CD4-positive, alpha-beta T cell (primary cell): ENCODE measurements at regions not wholly inside any gene's neighbourhood (a gene's known extent, or its start where the extent isn't known, plus 50 kb on each side); places are given as distances from the start of the nearest gene placed in this dataset.

Experiments used
- ATAC-seq: fragments of 200-7000 bp; cut with Tn5 transposase; one replicate; pipeline ENCODE4 v1.10.0; 2022; ENCODE audit warnings: mild to moderate bottlenecking; ENCODE audit not compliant: poor library complexity
- CTCF ChIA-PET: fragments of 350-600 bp; sonication (Branson Sonifier 250); formaldehyde crosslinking; loops from one replicate; lab custom pipeline; 2021; ENCODE audit warnings: antibody characterized with exemption, inconsistent platforms; lab: Charles Lee
- POLR2A ChIA-PET: fragments of 350-600 bp; sonication (Branson Sonifier 250); formaldehyde crosslinking; loops from one replicate; lab custom pipeline; 2021; ENCODE audit warnings: antibody characterized with exemption, inconsistent platforms; lab: Charles Lee
- DNase-seq, 14 experiments: peaks; one replicate each; pipeline ENCODE4 v3.0.0-alpha.2; 2013 to 2020; ENCODE audit warnings: mixed read lengths in 2 of 14
- H3K27ac ChIP-seq, 2 donors: one replicate each; pipeline versions ENCODE4 v1.5.1 to v1.7.0; 2013; ENCODE audit warnings: low read length in 2 of 2, low read depth in 1 of 2, mild to moderate bottlenecking in 1 of 2
- H3K27me3 ChIP-seq, 2 experiments: 1 replicate in 1 of 2; 2 replicates in 1 of 2; pipeline versions ENCODE4 v1.6.1 to v1.7.0; 2013; ENCODE audit warnings: low read length in 2 of 2, control low read depth in 1 of 2, mild to moderate bottlenecking in 1 of 2, moderate library complexity in 1 of 2; ENCODE audit not compliant: insufficient read depth in 2 of 2, control insufficient read depth in 1 of 2
- H3K36me3 ChIP-seq: one replicate; pipeline ENCODE4 v1.6.1; 2013; ENCODE audit warnings: low read length, control low read depth; ENCODE audit not compliant: insufficient read depth
- H3K4me1 ChIP-seq: one replicate; pipeline ENCODE4 v1.6.1; 2013; ENCODE audit warnings: low read length, control low read depth; ENCODE audit not compliant: insufficient read depth
- H3K4me3 ChIP-seq: one replicate; pipeline ENCODE4 v1.5.1; 2013; ENCODE audit warnings: mild to moderate bottlenecking, low read length, moderate library complexity
- H3K9me3 ChIP-seq, 2 experiments: 1 replicate in 1 of 2; 2 replicates in 1 of 2; pipeline versions ENCODE4 v1.6.1 to v1.7.0; 2013; ENCODE audit warnings: low read length in 2 of 2, mild to moderate bottlenecking in 2 of 2, control low read depth in 1 of 2, moderate library complexity in 1 of 2; ENCODE audit not compliant: control insufficient read depth in 1 of 2, insufficient read depth in 1 of 2
- H3K27ac Mint-ChIP-seq: one replicate; pipeline ENCODE4 v1.8.0; 2020; ENCODE audit warnings: mixed read lengths
- H3K27me3 Mint-ChIP-seq: one replicate; pipeline ENCODE4 v1.8.0; 2021; ENCODE audit warnings: mixed read lengths
- H3K36me3 Mint-ChIP-seq: one replicate; pipeline ENCODE4 v1.8.0; 2021; ENCODE audit warnings: low read depth, mixed read lengths
- H3K4me1 Mint-ChIP-seq: one replicate; pipeline ENCODE4 v1.8.0; 2021; ENCODE audit warnings: low read depth, mixed read lengths
- H3K4me3 Mint-ChIP-seq: one replicate; pipeline ENCODE4 v1.8.0; 2020; ENCODE audit warnings: mild to moderate bottlenecking, mixed read lengths
- H3K9me3 Mint-ChIP-seq: one replicate; pipeline ENCODE4 v1.8.0; 2020; ENCODE audit warnings: mixed read lengths
- intact Hi-C, 2 experiments: fragments of 100-400 bp; cut with DNase I in 1 of 2; cut with micrococcal nuclease in 1 of 2; formaldehyde crosslinking; loops; one replicate each; pipeline versions ENCODE4 v1.15.1 to v1.9.0; 2023 to 2025; cut with DNase I, micrococcal nuclease
- TF ChIP-seq, protein P1 (sequence below): fragments of 200-600 bp; IDR thresholded peaks from one replicate; pipeline ENCODE4 v1.8.0; 2022; ENCODE audit warnings: antibody characterized with exemption, mild to moderate bottlenecking

GRCh38 chr13:22091971-22092300 lies 421.1 kb downstream of the FGF9 start:
- POLR2A ChIA-PET: no interaction called here
- no peaks in the 10 kb centered on the region for H3K27me3 ChIP-seq
- H3K27ac ChIP-seq: no peak overlapping the region
- TF ChIP-seq, protein P1, sequence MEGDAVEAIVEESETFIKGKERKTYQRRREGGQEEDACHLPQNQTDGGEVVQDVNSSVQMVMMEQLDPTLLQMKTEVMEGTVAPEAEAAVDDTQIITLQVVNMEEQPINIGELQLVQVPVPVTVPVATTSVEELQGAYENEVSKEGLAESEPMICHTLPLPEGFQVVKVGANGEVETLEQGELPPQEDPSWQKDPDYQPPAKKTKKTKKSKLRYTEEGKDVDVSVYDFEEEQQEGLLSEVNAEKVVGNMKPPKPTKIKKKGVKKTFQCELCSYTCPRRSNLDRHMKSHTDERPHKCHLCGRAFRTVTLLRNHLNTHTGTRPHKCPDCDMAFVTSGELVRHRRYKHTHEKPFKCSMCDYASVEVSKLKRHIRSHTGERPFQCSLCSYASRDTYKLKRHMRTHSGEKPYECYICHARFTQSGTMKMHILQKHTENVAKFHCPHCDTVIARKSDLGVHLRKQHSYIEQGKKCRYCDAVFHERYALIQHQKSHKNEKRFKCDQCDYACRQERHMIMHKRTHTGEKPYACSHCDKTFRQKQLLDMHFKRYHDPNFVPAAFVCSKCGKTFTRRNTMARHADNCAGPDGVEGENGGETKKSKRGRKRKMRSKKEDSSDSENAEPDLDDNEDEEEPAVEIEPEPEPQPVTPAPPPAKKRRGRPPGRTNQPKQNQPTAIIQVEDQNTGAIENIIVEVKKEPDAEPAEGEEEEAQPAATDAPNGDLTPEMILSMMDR: no peak
- Mint-ChIP-seq H3K9me3 (no peaks in the 10 kb centered on the region), H3K27me3 (peaks cover 4% of the 10 kb centered on the region), H3K4me3 (no peak overlapping the region), H3K4me1 (no peaks in the 10 kb centered on the region), H3K36me3 (no peaks in the 10 kb centered on the region), H3K27ac (no peak overlapping the region)
- H3K4me1 ChIP-seq: no peaks in the 10 kb centered on the region
- DNase-seq (no peak), ATAC-seq (no peak)
- H3K36me3 ChIP-seq: no peaks in the 10 kb centered on the region
- no peak overlapping the region for H3K4me3 ChIP-seq
- intact Hi-C loops: no loop called here
- CTCF ChIA-PET: no interaction called here
- no peaks in the 10 kb centered on the region for H3K9me3 ChIP-seq

DNA sequence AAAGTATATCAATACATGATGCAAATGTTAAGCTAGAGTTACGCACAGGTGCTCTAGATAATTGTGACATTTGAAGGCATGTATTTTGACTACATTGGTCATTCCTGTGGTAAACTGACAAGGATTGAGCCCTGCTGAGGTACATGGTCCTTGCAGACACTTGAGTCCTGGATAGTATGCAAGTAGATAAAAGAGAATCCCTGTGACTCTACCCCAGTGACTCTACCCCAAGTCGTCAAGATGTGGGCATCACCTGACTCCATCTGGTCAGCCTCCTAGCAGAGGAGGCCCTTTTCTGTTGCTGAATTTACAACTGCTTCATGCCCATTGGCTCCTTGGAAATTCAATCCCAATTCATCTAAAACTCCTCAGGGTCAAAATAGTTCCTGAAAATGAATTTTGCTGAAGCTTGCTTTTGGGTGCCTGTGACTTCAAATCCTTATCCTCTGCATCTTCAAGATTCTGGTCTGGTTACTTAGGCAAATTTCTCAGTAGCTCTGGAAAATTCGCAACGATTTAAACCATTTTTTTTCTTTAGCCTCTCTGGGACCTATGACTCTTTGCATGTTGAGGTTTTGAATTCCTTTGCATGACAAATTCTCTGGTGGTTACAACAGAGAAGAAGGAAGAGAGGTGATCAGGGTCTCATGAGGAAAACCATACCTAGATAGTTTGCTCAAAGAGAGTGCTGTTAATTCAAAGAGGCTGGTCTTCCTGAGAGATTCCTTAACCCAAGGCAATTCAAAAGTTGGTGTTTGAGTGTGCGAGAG lies 422.1 kb downstream of the FGF9 start:
- H3K9me3 Mint-ChIP-seq: no peaks in the 10 kb centered on the region
- DNase-seq: no peak
- no peak for ATAC-seq
- no peak overlapping the region for H3K4me3 Mint-ChIP-seq
- no peaks in the 10 kb centered on the region for H3K27me3 ChIP-seq
- ChIA-PET CTCF (no interaction called here), POLR2A (no interaction called here)
- H3K36me3 ChIP-seq: no peaks in the 10 kb centered on the region
- no peaks in the 10 kb centered on the region for H3K4me1 Mint-ChIP-seq
- no peak overlapping the region for H3K27ac ChIP-seq
- no peaks in the 10 kb centered on the region for H3K4me1 ChIP-seq
- H3K27ac Mint-ChIP-seq: no peak overlapping the region
- peaks cover under 1% of the 10 kb centered on the region for H3K27me3 Mint-ChIP-seq
- H3K4me3 ChIP-seq: no peak overlapping the region
- intact Hi-C loops: no loop called here
- TF ChIP-seq, protein P1: no peak
- H3K9me3 ChIP-seq: no peaks in the 10 kb centered on the region
- H3K36me3 Mint-ChIP-seq: no peaks in the 10 kb centered on the region

DNA sequence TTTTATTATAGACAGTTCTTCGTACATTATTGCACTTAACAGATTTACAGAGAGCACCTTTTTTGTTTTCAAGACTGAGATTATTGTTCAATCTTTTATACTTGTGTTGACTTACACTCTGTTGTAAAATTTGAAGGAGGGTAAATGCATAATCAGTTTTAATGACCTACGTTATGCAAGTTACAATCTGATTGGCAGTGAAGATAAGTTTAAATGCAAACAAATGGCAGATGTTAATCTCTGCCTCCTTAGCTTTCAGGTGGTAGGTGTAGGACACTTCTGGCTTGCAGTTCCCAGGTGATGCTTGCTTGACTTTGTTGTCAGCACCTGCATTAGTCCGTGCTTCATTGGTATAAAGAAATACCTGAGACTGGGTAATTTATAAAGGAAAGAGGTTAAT lies 424.9 kb downstream of the FGF9 start:
- H3K27me3 Mint-ChIP-seq: no peaks in the 10 kb centered on the region
- no peak overlapping the region for H3K4me3 Mint-ChIP-seq
- Histone ChIP-seq H3K27me3 (no peaks in the 10 kb centered on the region), H3K36me3 (no peaks in the 10 kb centered on the region), H3K4me1 (no peaks in the 10 kb centered on the region), H3K9me3 (no peaks in the 10 kb centered on the region), H3K27ac (no peak overlapping the region), H3K4me3 (no peak overlapping the region)
- ChIA-PET CTCF (no interaction called here), POLR2A (interaction anchor here (0.5 kb wide), 1 partner anchor 11 kb away, joined by 4 read pairs; no protein-coding TSS in a partner anchor)
- H3K9me3 Mint-ChIP-seq: peaks cover 5% of the 10 kb centered on the region
- no peaks in the 10 kb centered on the region for H3K36me3 Mint-ChIP-seq
- no peak overlapping the region for H3K27ac Mint-ChIP-seq
- TF ChIP-seq, protein P1: no peak
- no peak for DNase-seq
- intact Hi-C loops: no loop called here
- no peak for ATAC-seq
- no peaks in the 10 kb centered on the region for H3K4me1 Mint-ChIP-seq
